GDM1 (cell line): ENCODE measurements at regions not wholly inside any gene's neighbourhood (a gene's known extent, or its start where the extent isn't known, plus 50 kb on each side); places are given as distances from the start of the nearest gene placed in this dataset.
"Not testable (repeated sequence)": the region's sequence is repeated elsewhere in the genome, so short reads cannot be mapped to it uniquely, and the experiment has no call there.

Experiments
- DNase-seq: peaks from one replicate; lab custom pipeline; 2025; lab: John Stamatoyannopoulos, UW

GRCh38 chr17:71089431-71089830, 920.1 kb downstream of the KCNJ2 start:
- no peak for DNase-seq

GRCh38 chr17:71098071-71098470, 928.7 kb downstream of the KCNJ2 start:
- DNase-seq, result no peak

GRCh38 chr17:71099003-71099714, 929.8 kb downstream of the KCNJ2 start:
- DNase-seq, result no peak

GRCh38 chr17:71102777-71103176, 933.4 kb downstream of the KCNJ2 start:
- no peak for DNase-seq

- no peak for DNase-seq
These were observed 934.9 kb downstream of the KCNJ2 start for GRCh38 chr17:71104225-71104624.

- DNase-seq, result not testable (repeated sequence)
These were observed 936.7 kb downstream of the KCNJ2 start for GRCh38 chr17:71106056-71106455.

GRCh38 chr17:71107136-71107535, 937.8 kb downstream of the KCNJ2 start:
- no peak for DNase-seq

- no peak for DNase-seq
These were observed 940.4 kb downstream of the KCNJ2 start for GRCh38 chr17:71109697-71110096.

- DNase-seq, result no peak
These were observed 941.0 kb downstream of the KCNJ2 start for GRCh38 chr17:71110326-71110725.

GRCh38 chr17:71111460-71111859, 942.1 kb downstream of the KCNJ2 start:
- no peak for DNase-seq

- no peak for DNase-seq
These were observed 942.6 kb downstream of the KCNJ2 start for GRCh38 chr17:71111934-71112333.

- DNase-seq, result no peak
These were observed 944.0 kb downstream of the KCNJ2 start for GRCh38 chr17:71113347-71113746.

- no peak for DNase-seq
These were observed 945.8 kb downstream of the KCNJ2 start for GRCh38 chr17:71114911-71115668.

GRCh38 chr17:71115669-71115972, 946.3 kb downstream of the KCNJ2 start:
- DNase-seq, result no peak

GRCh38 chr17:71117466-71117865, 948.1 kb downstream of the KCNJ2 start:
- DNase-seq, result no peak

- DNase-seq, result no peak
These were observed 948.7 kb downstream of the KCNJ2 start for GRCh38 chr17:71118039-71118438.

GRCh38 chr17:71127416-71127815, 958.1 kb downstream of the KCNJ2 start:
- no peak for DNase-seq

- no peak for DNase-seq
These were observed 973.0 kb downstream of the KCNJ2 start for GRCh38 chr17:71142333-71142732.

GRCh38 chr17:71145486-71145885, 975.3 kb upstream of the SOX9 start:
- no peak for DNase-seq

GRCh38 chr17:71147906-71148305, 972.9 kb upstream of the SOX9 start:
- no peak for DNase-seq

GRCh38 chr17:71149607-71150006, 971.2 kb upstream of the SOX9 start:
- no peak for DNase-seq

GRCh38 chr17:71157297-71157696, 963.5 kb upstream of the SOX9 start:
- DNase-seq, result no peak

GRCh38 chr17:71158437-71158836, 962.4 kb upstream of the SOX9 start:
- DNase-seq, result no peak
